D721Med (cell line): ENCODE measurements at regions not wholly inside any gene's neighbourhood (a gene's known extent, or its start where the extent isn't known, plus 50 kb on each side); places are given as distances from the start of the nearest gene placed in this dataset.
"Not testable (repeated sequence)": the region's sequence is repeated elsewhere in the genome, so short reads cannot be mapped to it uniquely, and the experiment has no call there.

Experiments used
- DNase-seq: peaks from one replicate; pipeline ENCODE4 v3.0.0; 2011; ENCODE audit warnings: low spot score; ENCODE audit not compliant: insufficient read length
- FAIRE-seq: peaks from 2 replicates; lab custom pipeline; 2011; peaks lifted over from hg19 to GRCh38; lab: Jason Lieb, UNC
- TF ChIP-seq, protein P1 (sequence below): IDR thresholded peaks from 2 replicates; pipeline ENCODE4 v1.5.1; 2012; ENCODE audit warnings: mild to moderate bottlenecking, control low read depth; ENCODE audit not compliant: insufficient read depth; ENCODE audit errors: missing control alignments

DNA sequence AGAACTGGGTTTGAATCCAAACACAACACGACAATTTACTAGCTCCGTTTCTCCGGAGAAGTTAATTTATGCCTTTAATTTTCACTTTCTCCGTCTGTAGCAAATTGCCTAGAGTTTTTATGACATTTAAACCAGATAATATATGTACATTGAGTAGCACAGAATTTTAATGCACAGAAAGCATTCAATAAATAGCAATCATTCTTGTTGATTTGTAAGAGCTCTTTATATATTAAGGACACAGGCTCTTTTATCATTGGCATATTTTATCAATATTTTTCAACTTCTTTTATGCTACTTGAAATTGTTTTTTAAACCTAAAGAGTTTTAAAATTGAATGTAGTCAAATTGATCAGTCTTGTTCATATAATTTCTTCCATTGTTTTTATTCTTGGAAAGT is 99.6 kb upstream of the PPP2R3B start:
- TF ChIP-seq, protein P1, sequence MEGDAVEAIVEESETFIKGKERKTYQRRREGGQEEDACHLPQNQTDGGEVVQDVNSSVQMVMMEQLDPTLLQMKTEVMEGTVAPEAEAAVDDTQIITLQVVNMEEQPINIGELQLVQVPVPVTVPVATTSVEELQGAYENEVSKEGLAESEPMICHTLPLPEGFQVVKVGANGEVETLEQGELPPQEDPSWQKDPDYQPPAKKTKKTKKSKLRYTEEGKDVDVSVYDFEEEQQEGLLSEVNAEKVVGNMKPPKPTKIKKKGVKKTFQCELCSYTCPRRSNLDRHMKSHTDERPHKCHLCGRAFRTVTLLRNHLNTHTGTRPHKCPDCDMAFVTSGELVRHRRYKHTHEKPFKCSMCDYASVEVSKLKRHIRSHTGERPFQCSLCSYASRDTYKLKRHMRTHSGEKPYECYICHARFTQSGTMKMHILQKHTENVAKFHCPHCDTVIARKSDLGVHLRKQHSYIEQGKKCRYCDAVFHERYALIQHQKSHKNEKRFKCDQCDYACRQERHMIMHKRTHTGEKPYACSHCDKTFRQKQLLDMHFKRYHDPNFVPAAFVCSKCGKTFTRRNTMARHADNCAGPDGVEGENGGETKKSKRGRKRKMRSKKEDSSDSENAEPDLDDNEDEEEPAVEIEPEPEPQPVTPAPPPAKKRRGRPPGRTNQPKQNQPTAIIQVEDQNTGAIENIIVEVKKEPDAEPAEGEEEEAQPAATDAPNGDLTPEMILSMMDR, result no peak
- FAIRE-seq, result no peak
- no peak for DNase-seq

DNA sequence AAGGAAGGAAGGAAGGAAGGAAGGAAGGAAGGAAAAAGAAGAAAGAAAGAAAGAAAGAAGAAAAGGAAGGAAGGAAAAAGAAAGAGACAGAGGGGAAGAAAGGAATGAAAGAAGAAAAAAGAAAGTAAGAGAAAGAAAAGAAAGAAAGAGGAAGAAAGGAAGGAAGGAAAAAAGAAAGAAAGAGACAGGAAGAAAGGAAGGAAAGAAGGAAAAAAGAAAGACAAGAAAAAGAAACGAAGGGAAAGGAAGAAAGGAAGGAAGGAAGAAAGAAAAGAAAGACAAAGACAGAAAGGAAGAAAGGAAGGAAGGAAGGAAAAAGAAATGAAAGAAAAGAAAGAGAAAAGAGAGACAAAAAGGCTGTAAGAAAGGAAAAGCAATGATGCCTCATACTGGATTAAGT is 101.1 kb upstream of the PPP2R3B start:
- DNase-seq (no peak), FAIRE-seq (no peak)
- TF ChIP-seq, protein P1, result no peak

DNA sequence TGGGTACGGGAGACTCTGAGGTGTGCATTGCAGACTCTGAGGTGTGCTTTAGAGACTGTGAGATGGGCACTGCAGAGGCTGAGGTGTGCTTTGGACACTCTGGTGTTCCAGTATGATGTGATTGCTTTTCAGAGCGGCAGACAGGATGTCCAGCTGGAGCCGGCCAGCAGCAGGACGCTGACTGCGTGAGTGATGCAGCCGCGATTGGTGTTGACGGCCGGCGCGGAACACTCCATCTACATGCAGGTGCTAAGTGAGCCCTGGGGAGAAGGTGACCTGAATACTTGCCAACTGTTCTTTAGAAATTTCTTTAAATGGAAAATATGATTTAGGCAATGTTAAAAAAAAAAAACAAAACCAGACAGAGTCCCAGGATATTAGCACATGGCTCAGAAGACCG is 103.1 kb upstream of the PPP2R3B start:
- TF ChIP-seq, protein P1, result no peak
- FAIRE-seq (no peak), DNase-seq (no peak)

DNA sequence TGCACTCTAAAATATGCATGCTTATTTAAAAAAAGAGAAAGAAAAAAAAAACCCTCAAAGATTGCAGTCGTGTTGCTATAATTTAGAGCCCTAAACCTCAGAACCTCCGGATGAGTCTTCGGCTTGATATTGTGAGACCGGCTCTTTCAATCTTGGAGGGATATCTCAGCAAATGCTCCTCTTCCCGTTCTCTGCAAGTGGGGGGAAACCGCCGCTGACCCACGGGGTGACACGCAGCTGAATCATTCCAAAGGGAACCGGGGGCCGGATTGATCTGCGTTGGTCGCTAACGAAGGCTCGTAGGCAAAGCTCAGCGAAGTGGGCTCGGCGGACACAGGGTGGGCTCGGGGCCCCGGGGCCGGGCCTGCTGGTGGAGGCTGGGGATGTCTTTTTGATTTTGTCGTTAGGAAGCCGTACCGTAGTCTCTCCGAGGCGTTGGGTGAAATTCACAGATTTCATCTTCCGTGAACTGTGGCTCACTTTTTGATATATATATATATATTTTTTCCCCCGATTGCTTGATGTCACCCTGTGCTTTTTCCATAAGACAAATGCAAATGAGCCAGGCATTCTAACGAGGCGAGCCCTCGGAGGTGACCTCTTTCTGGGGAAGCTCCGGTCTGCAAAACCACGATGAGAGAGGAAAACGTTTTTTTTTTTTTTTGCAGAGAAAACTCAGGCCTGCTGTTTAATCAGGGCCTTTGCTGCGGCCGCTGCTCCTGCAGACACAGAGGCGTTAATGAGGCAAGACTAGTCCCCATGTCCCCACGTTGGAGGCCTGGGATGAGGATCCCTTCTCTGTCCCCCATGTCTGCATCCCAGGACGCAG is 110.7 kb upstream of the PPP2R3B start:
- TF ChIP-seq, protein P1, result no peak
- DNase-seq (no peak), FAIRE-seq (no peak)

DNA sequence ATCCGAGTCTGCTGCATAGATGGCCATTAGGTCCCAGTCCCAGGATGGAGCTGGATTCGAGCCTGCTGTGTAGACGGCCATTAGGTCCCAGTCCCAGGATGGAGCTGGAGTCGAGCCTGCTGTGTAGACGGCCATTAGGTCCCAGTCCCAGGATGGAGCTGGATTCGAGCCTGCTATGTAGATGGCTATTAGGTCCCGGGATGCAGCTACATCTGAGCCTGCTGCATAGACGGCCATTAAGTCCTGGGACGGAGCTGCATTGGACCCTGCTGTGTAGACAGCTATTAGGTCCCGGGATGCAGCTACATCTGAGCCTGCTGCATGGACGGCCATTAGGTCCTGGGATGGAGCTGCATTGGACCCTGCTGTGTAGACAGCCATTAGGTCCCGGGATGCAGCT is 112.2 kb upstream of the PPP2R3B start:
- not testable (repeated sequence) for FAIRE-seq, DNase-seq

DNA sequence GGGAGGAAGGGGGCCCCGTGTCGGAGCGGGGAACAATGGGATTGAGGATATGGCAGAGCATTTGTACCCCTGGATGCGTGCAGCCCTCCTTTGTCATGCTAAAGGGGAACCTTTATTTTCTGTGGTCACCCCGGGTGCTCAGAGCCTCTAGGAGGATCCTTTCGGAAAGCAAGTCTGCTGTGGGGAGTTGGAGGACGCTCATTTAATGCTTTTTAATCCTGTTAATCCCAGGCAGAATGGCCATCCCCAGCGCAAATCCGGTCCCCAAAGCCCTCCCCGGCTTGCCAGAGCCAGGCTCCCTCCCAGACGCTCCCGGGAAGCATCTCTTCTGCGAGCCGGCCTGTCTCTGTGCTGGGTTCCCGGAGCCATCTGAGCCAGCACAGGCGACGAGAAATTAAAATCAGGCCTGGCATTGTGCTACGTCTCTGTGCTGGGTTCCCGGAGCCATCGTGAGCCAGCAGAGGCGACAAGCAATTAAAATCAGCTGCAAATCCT is 113.2 kb upstream of the PPP2R3B start:
- no peak for FAIRE-seq
- peak; percentile 40 for DNase-seq
- TF ChIP-seq, protein P1, result no peak

DNA sequence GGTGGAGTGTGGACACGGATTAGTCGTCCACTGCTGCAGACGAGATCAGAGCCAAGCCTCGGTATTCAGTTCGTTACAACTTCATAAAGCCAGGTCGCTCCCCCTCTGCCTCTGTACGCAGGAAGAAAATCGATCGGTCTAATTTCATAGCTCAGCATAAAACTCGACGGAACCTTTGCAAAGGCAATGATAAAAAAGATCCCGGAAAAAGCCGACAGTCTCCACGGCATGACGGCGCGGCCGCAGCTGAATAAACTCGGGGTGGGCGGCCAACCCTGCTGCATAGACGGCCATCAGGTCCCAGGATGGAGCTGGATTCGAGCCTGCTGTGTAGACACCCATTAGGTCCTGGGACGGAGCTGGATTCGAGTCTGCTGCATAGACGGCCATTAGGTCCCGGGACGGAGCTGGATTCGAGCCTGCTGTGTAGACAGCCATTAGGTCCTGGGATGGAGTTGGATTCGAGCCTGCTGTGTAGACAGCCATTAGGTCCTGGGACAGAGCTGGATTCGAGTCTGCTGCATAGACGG is 113.8 kb upstream of the PPP2R3B start:
- FAIRE-seq, result no peak
- no peak for DNase-seq
- TF ChIP-seq, protein P1, result no peak
